ENCODE measurements at regions not wholly inside any gene's neighbourhood (a gene's known extent, or its start where the extent isn't known, plus 50 kb on each side); places are given as distances from the start of the nearest gene placed in this dataset.

GRCh38 chr1:99445071-99445470, 180.8 kb downstream of the PLPPR4 start:
- no peak for DNase-seq

- no peak for DNase-seq
These were observed 181.2 kb downstream of the PLPPR4 start for GRCh38 chr1:99445486-99445885.

GRCh38 chr1:99447721-99448120, 183.4 kb downstream of the PLPPR4 start:
- no peak for DNase-seq

GRCh38 chr1:99455760-99456159, 190.2 kb upstream of the PALMD start:
- DNase-seq: no peak

- no peak for DNase-seq
These were observed 189.4 kb upstream of the PALMD start for GRCh38 chr1:99456536-99456935.

GRCh38 chr1:99457381-99458165, 188.3 kb upstream of the PALMD start:
- DNase-seq: no peak

GRCh38 chr1:99461499-99461898, 184.4 kb upstream of the PALMD start:
- DNase-seq: no peak

GRCh38 chr1:99464738-99465137, 181.2 kb upstream of the PALMD start:
- no peak for DNase-seq

- DNase-seq: no peak
These were observed 180.6 kb upstream of the PALMD start for GRCh38 chr1:99465176-99465900.

GRCh38 chr1:99467645-99468044, 178.3 kb upstream of the PALMD start:
- no peak for DNase-seq

- no peak for DNase-seq
These were observed 176.4 kb upstream of the PALMD start for GRCh38 chr1:99469550-99469971.

GRCh38 chr1:99472893-99473292, 173.0 kb upstream of the PALMD start:
- no peak for DNase-seq

GRCh38 chr1:99474350-99474893, 171.5 kb upstream of the PALMD start:
- DNase-seq: no peak

GRCh38 chr1:99476058-99476457, 169.9 kb upstream of the PALMD start:
- no peak for DNase-seq

GRCh38 chr1:99481391-99481996, 164.4 kb upstream of the PALMD start:
- DNase-seq: peak in 3 of 5 experiments; percentile 3 to 46 (median 3)

- no peak for DNase-seq
These were observed 163.6 kb upstream of the PALMD start for GRCh38 chr1:99482286-99482685.

- no peak for DNase-seq
These were observed 163.2 kb upstream of the PALMD start for GRCh38 chr1:99482750-99483149.

GRCh38 chr1:99490031-99490430, 155.9 kb upstream of the PALMD start:
- DNase-seq: no peak

GRCh38 chr1:99496067-99496466, 149.8 kb upstream of the PALMD start:
- no peak for DNase-seq

GRCh38 chr1:99497690-99498089, 148.2 kb upstream of the PALMD start:
- no peak for DNase-seq

GRCh38 chr1:99500541-99500940, 145.4 kb upstream of the PALMD start:
- no peak for DNase-seq

- no peak for DNase-seq
These were observed 144.0 kb upstream of the PALMD start for GRCh38 chr1:99501871-99502270.

GRCh38 chr1:99502400-99502799, 143.5 kb upstream of the PALMD start:
- no peak for DNase-seq
